ENCODE measurements at regions not wholly inside any gene's neighbourhood (a gene's known extent, or its start where the extent isn't known, plus 50 kb on each side); places are given as distances from the start of the nearest gene placed in this dataset.

GRCh38 chr1:17877316-17877715 lies 122.2 kb downstream of the ACTL8 start:
- DNase-seq: peak; percentile 45

GRCh38 chr1:17877896-17878295 lies 122.8 kb downstream of the ACTL8 start:
- peak; percentile 5 for DNase-seq

- DNase-seq: peak; percentile 31
Measured at GRCh38 chr1:17878837-17879236, 123.7 kb downstream of the ACTL8 start.

GRCh38 chr1:17880449-17880848 lies 125.3 kb downstream of the ACTL8 start:
- DNase-seq: peak; percentile 8

- peak; percentile 24 for DNase-seq
Measured at GRCh38 chr1:17881761-17882160, 126.6 kb downstream of the ACTL8 start.

GRCh38 chr1:17883136-17883535 lies 128.0 kb downstream of the ACTL8 start:
- peak; percentile 34 for DNase-seq

GRCh38 chr1:17883662-17884395 lies 128.7 kb downstream of the ACTL8 start:
- DNase-seq: peak; percentile 27

- DNase-seq: peak; percentile 19
Measured at GRCh38 chr1:17885663-17886320, 130.7 kb downstream of the ACTL8 start.

- DNase-seq: no peak
Measured at GRCh38 chr1:17886386-17886785, 131.3 kb downstream of the ACTL8 start.

GRCh38 chr1:17886838-17887441 lies 131.8 kb downstream of the ACTL8 start:
- DNase-seq: no peak

GRCh38 chr1:17887661-17888371 lies 132.7 kb downstream of the ACTL8 start:
- DNase-seq: peak; percentile 28

- DNase-seq: peak; percentile 37
Measured at GRCh38 chr1:17890056-17890814, 135.1 kb downstream of the ACTL8 start.

- peak; percentile 34 for DNase-seq
Measured at GRCh38 chr1:17890815-17891191, 135.7 kb downstream of the ACTL8 start.

GRCh38 chr1:17891205-17892110 lies 136.3 kb downstream of the ACTL8 start:
- DNase-seq: peak; percentile 41

GRCh38 chr1:17892225-17892624 lies 137.1 kb downstream of the ACTL8 start:
- DNase-seq: peak; percentile 39

GRCh38 chr1:17892851-17893250 lies 137.7 kb downstream of the ACTL8 start:
- DNase-seq: peak; percentile 33

GRCh38 chr1:17893891-17894631 lies 138.9 kb downstream of the ACTL8 start:
- DNase-seq: peak; percentile 25

- DNase-seq: peak; percentile 52
Measured at GRCh38 chr1:17895401-17895800, 140.3 kb downstream of the ACTL8 start.

- DNase-seq: peak; percentile 37
Measured at GRCh38 chr1:17895986-17896385, 140.9 kb downstream of the ACTL8 start.

GRCh38 chr1:17903386-17903785 lies 148.3 kb downstream of the ACTL8 start:
- DNase-seq: no peak

- peak; percentile 41 for DNase-seq
Measured at GRCh38 chr1:17904290-17904689, 149.2 kb downstream of the ACTL8 start.

Measured in activated effector memory CD4-positive, alpha-beta T cell treated with anti-CD3 and anti-CD28 coated beads, Interleukin-2, amount 50 U/mL, for 16 hours (primary cell).